T-helper 1 cell treated with Interleukin-12 subunit alpha and Interleukin-12 subunit beta and Interleukin-4 antibody, amounts not matched to agents 30 μg/mL and 1 μg/mL, for 36 hours (primary cell): ENCODE measurements at regions not wholly inside any gene's neighbourhood (a gene's known extent, or its start where the extent isn't known, plus 50 kb on each side); places are given as distances from the start of the nearest gene placed in this dataset.

ENCODE experiments used
- H3K27ac Mint-ChIP-seq: one replicate; pipeline ENCODE4 v1.8.0; 2021; ENCODE audit warnings: mild to moderate bottlenecking, mixed read lengths
- H3K27me3 Mint-ChIP-seq: one replicate; pipeline ENCODE4 v1.8.0; 2021; ENCODE audit warnings: low read depth, mixed read lengths
- H3K36me3 Mint-ChIP-seq: one replicate; pipeline ENCODE4 v1.8.0; 2021; ENCODE audit warnings: low read depth, mixed read lengths
- H3K4me1 Mint-ChIP-seq: one replicate; pipeline ENCODE4 v1.8.0; 2021; ENCODE audit warnings: low read depth, mixed read lengths
- H3K4me3 Mint-ChIP-seq: one replicate; pipeline ENCODE4 v1.8.0; 2021; ENCODE audit warnings: mild to moderate bottlenecking, moderate library complexity, mixed read lengths
- H3K9me3 Mint-ChIP-seq: one replicate; pipeline ENCODE4 v1.8.0; 2021; ENCODE audit warnings: mixed read lengths

DNA sequence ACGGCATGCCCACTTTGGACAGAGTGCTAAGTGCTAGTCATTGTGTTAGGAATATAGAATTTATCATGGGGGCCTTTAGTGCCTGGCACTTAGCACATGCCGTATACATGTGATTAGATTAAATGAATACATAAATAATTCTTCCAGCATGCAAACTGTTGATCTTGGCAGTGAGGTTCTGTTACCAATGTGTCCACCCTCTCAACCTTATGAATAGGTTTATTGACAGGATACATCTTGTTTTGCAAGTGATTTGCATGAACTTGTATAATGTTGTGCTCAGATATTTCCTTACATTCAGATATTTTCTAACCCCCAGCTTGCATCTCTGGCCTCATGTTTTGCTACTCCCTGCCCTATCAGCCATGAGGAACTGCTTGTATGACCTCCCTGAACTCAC lies 60.3 kb upstream of the ZNF648 start:
- Mint-ChIP-seq H3K9me3 (no peaks in the 10 kb centered on the region), H3K27ac (no peak overlapping the region), H3K4me3 (no peak overlapping the region), H3K27me3 (peaks cover 25% of the 10 kb centered on the region), H3K4me1 (no peaks in the 10 kb centered on the region), H3K36me3 (no peaks in the 10 kb centered on the region)

DNA sequence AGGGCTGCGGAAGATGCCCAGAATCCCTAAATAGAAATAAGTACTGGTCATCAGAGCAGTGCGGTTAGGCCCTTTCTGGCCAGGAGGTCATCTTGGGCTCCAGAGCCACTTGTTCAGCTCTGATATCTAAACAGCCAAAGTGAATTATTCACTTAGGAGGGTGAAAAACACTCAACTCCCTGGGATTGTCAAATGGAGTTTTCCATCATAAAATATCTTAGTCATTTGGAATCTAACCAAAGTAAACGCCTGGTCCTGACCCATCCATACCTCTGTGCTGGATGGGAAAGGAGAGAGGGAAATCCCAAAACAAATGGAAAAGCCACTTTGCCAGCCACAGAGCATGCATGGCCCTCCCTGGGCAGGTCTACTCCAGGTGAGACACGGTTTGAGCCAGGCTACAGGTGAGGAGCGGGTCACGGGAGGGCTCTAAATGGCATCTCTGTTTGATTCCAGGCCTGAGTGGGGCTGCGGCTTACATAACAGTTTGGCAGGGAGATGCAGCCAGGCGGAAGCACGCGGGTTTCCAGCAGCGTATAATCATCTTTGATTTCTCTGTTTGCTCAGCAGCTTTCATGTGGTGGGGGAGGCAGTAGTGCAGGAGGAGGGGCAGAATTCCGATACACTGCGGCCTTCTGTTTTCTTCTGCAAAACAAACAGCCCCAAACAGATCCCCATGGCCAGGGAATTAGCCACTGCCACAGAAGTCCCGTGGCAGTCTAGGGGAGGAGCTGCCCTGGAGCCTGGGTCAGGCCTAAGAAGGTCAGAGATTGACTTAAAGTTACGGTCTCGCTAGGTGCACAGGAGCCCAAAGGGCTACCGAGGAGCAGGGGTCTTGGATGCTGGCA lies 59.1 kb upstream of the ZNF648 start:
- H3K27me3 Mint-ChIP-seq: peaks cover 29% of the 10 kb centered on the region
- no peaks in the 10 kb centered on the region for H3K4me1 Mint-ChIP-seq
- no peak overlapping the region for H3K4me3 Mint-ChIP-seq
- no peaks in the 10 kb centered on the region for H3K9me3 Mint-ChIP-seq
- no peak overlapping the region for H3K27ac Mint-ChIP-seq
- no peaks in the 10 kb centered on the region for H3K36me3 Mint-ChIP-seq

DNA sequence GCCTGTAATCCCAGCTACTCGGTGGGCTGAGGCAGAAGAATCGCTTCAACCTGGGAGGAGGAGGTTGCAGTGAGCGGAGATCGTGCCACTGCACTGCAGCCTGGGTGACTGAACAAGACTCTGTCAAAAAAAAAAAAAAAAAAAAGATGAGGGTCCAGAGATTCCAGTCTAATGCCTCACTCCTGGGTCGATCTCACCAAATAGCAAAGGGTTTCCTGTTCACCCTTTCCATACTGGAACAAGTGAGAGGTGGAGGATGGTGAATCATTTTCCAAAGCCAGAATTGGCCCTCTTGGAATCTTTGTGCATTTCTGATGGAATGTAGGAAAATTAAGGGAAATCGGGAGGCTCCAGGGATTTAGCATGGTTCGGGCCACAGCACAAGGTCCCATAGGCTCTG lies 58.1 kb upstream of the ZNF648 start:
- Mint-ChIP-seq H3K27ac (no peak overlapping the region), H3K9me3 (no peaks in the 10 kb centered on the region), H3K4me1 (no peaks in the 10 kb centered on the region), H3K36me3 (no peaks in the 10 kb centered on the region), H3K27me3 (peaks cover 19% of the 10 kb centered on the region), H3K4me3 (no peak overlapping the region)

GRCh38 chr1:182118851-182119250 lies 57.3 kb upstream of the ZNF648 start:
- Mint-ChIP-seq H3K9me3 (no peaks in the 10 kb centered on the region), H3K27ac (no peak overlapping the region), H3K36me3 (no peaks in the 10 kb centered on the region), H3K27me3 (peaks cover 18% of the 10 kb centered on the region), H3K4me1 (no peaks in the 10 kb centered on the region), H3K4me3 (no peak overlapping the region)

GRCh38 chr1:182114627-182115023 lies 53.1 kb upstream of the ZNF648 start:
- H3K9me3 Mint-ChIP-seq: no peaks in the 10 kb centered on the region
- no peaks in the 10 kb centered on the region for H3K36me3 Mint-ChIP-seq
- no peaks in the 10 kb centered on the region for H3K4me1 Mint-ChIP-seq
- no peak overlapping the region for H3K27ac Mint-ChIP-seq
- H3K27me3 Mint-ChIP-seq: peaks cover 31% of the 10 kb centered on the region
- H3K4me3 Mint-ChIP-seq: no peak overlapping the region

DNA sequence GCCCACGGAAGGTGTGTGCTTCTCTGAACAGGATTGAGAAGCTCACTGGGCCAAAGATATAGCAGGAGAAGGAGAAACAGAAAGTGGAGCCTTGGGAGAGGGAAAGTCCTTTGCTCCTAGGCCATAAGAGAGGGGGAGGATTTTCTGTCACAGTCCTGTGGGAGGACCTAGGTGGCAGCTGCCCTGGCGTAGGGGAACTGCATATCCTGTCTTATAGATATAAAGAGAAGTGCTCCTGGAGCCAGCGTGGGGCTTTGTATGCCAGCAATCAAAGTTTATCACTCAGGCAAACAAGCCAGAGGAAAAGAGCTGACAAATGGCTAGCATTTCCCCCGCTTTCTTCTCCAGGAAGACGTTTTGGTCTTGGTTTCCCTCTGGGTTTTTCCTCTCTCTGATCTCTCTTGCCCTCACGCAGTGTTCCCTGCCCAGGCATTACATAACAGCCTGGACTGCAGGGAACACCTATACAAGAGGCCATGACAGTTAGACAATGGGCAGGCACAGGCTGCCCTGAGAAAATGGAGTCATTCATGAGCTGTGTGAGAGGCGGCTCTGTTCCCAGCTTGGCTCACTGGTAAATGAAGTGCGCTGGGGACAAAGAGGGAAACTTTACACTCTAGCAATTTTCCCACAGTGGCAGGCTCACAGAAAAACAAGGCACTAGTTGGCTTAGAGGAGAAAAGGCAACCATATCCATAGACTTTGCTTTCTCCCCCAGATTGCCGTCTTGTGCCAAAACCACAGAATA lies 52.5 kb upstream of the ZNF648 start:
- peaks cover 31% of the 10 kb centered on the region for H3K27me3 Mint-ChIP-seq
- no peak overlapping the region for H3K27ac Mint-ChIP-seq

DNA sequence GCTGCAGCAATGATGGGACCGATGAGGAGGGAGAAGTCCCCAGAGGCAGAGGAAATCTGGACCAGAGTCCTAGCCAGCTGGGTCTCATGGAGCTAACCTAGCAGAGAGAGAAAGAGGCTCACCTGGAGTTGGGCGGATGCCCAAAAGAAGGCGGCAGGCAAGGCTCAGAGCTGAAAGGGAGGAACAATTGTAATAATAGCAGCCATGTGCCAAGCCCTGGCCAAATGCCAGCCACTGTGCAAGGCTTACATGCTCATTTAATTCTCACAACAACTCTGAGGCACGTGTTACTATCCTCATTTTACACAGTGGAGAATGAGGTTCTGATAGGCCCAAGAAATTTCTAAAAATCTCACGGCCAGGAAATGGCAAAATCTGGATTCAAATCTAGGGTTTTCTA lies 50.0 kb upstream of the ZNF648 start:
- Mint-ChIP-seq H3K27ac (no peak overlapping the region), H3K4me1 (no peaks in the 10 kb centered on the region), H3K36me3 (no peaks in the 10 kb centered on the region), H3K9me3 (no peaks in the 10 kb centered on the region), H3K27me3 (peaks cover 33% of the 10 kb centered on the region), H3K4me3 (no peak overlapping the region)

More for the DNA sequence above, 52.5 kb upstream of the ZNF648 start:
- Mint-ChIP-seq H3K4me1 (no peaks in the 10 kb centered on the region), H3K9me3 (no peaks in the 10 kb centered on the region), H3K4me3 (no peak overlapping the region), H3K36me3 (no peaks in the 10 kb centered on the region)
